GM19035 (cell line): ENCODE measurements at regions not wholly inside any gene's neighbourhood (a gene's known extent, or its start where the extent isn't known, plus 50 kb on each side); places are given as distances from the start of the nearest gene placed in this dataset.

Experiments used
- ATAC-seq: cut with Tn5 transposase; IDR thresholded peaks from one replicate; pipeline ENCODE4 v1.9.1; 2021; ENCODE audit not compliant: unreplicated experiment

- ATAC-seq: no peak
Measured at GRCh38 chr6:50214937-50215336, 165.2 kb upstream of the DEFB112 start.

GRCh38 chr6:50217841-50218240 is 168.1 kb upstream of the DEFB112 start:
- ATAC-seq: no peak

- ATAC-seq: no peak
Measured at GRCh38 chr6:50236164-50236563, 186.4 kb upstream of the DEFB112 start.

- ATAC-seq: no peak
Measured at GRCh38 chr6:50239853-50240252, 190.1 kb upstream of the DEFB112 start.

GRCh38 chr6:50240986-50241385 is 191.3 kb upstream of the DEFB112 start:
- ATAC-seq: no peak

GRCh38 chr6:50249493-50249892 is 199.8 kb upstream of the DEFB112 start:
- ATAC-seq: no peak

GRCh38 chr6:50257322-50257721 is 207.6 kb upstream of the DEFB112 start:
- no peak for ATAC-seq

GRCh38 chr6:50259903-50260302 is 210.2 kb upstream of the DEFB112 start:
- ATAC-seq: no peak

GRCh38 chr6:50264995-50265571 is 215.4 kb upstream of the DEFB112 start:
- ATAC-seq: no peak

- no peak for ATAC-seq
Measured at GRCh38 chr6:50270415-50270814, 220.7 kb upstream of the DEFB112 start.

GRCh38 chr6:50271266-50271665 is 221.5 kb upstream of the DEFB112 start:
- no peak for ATAC-seq

GRCh38 chr6:50271817-50272216 is 222.1 kb upstream of the DEFB112 start:
- no peak for ATAC-seq

GRCh38 chr6:50272611-50273010 is 222.9 kb upstream of the DEFB112 start:
- no peak for ATAC-seq

GRCh38 chr6:50276771-50277261 is 227.1 kb upstream of the DEFB112 start:
- no peak for ATAC-seq

- ATAC-seq: no peak
Measured at GRCh38 chr6:50277774-50278173, 228.0 kb upstream of the DEFB112 start.

- ATAC-seq: no peak
Measured at GRCh38 chr6:50278663-50279062, 228.9 kb upstream of the DEFB112 start.

GRCh38 chr6:50285735-50286134 is 236.0 kb upstream of the DEFB112 start:
- ATAC-seq: no peak

- no peak for ATAC-seq
Measured at GRCh38 chr6:50288241-50288640, 238.5 kb upstream of the DEFB112 start.

- no peak for ATAC-seq
Measured at GRCh38 chr6:50288881-50289280, 239.2 kb upstream of the DEFB112 start.

- no peak for ATAC-seq
Measured at GRCh38 chr6:50289366-50289765, 239.6 kb upstream of the DEFB112 start.

- no peak for ATAC-seq
Measured at GRCh38 chr6:50301307-50301706, 251.6 kb upstream of the DEFB112 start.

- no peak for ATAC-seq
Measured at GRCh38 chr6:50305660-50306059, 255.9 kb upstream of the DEFB112 start.

- ATAC-seq: no peak
Measured at GRCh38 chr6:50318536-50318935, 268.8 kb upstream of the DEFB112 start.
